Neural crest cell (in vitro differentiated cells): ENCODE measurements at regions not wholly inside any gene's neighbourhood (a gene's known extent, or its start where the extent isn't known, plus 50 kb on each side); places are given as distances from the start of the nearest gene placed in this dataset.

ENCODE experiments used
- DNase-seq: peaks from one replicate; pipeline ENCODE4 v3.0.0; 2021; ENCODE audit warnings: low read depth, mixed read lengths, low spot score
- H3K27ac Mint-ChIP-seq: one replicate; pipeline ENCODE4 v1.8.0; 2021; ENCODE audit warnings: mild to moderate bottlenecking, mixed read lengths; ENCODE audit not compliant: unreplicated experiment
- H3K27me3 Mint-ChIP-seq: 2 replicates; pipeline ENCODE4 v1.8.0; 2021; ENCODE audit warnings: low read depth, mild to moderate bottlenecking, mixed read lengths
- H3K36me3 Mint-ChIP-seq: 2 replicates; pipeline ENCODE4 v1.8.0; 2021; ENCODE audit warnings: low read depth, mild to moderate bottlenecking, mixed read lengths
- H3K4me1 Mint-ChIP-seq: 2 replicates; pipeline ENCODE4 v1.8.0; 2021; ENCODE audit warnings: mixed read lengths
- H3K4me3 Mint-ChIP-seq: one replicate; pipeline ENCODE4 v1.8.0; 2021; ENCODE audit warnings: mild to moderate bottlenecking, mixed read lengths
- H3K9me3 Mint-ChIP-seq: 2 replicates; pipeline ENCODE4 v1.8.0; 2021; ENCODE audit warnings: mixed read lengths
- TF ChIP-seq, protein P1 (sequence below): fragments of 200-600 bp; sonication (generic); conservative IDR thresholded peaks from 2 replicates; pipeline ENCODE4 v1.5.0; 2021; ENCODE audit warnings: antibody characterized with exemption, mild to moderate bottlenecking

DNA sequence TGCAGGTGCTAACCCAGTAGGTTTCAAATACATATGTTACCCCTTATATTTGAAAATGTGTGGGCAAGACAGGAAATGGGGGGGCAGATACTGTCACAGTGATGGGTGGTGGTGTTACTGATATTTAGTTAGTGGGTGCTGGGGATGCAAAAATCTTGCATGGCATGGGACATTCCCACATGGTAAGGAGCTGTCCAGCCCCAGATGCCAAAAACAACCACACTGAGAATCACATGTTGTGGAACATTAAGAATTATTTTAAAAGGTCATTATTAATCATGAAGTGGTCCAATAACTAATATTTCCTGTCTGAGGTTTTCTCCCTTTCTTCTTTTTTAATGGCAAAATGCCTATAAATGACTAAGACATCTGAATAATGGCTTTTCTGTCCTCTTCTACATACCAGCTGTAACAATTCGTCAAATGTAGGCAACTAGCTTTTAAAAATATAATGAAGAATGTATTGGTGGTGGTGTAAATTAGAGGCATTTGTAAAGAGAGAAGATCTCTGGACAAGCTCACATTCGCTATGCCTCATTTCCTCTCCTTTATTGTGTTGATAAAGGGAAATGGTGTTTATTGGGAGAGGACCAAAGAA lies 57.3 kb upstream of the SLC35B3 start:
- H3K36me3 Mint-ChIP-seq = no peaks in the 10 kb centered on the region
- H3K4me1 Mint-ChIP-seq = no peaks in the 10 kb centered on the region
- H3K27me3 Mint-ChIP-seq = no peaks in the 10 kb centered on the region
- no peak overlapping the region for H3K4me3 Mint-ChIP-seq
- TF ChIP-seq, protein P1, sequence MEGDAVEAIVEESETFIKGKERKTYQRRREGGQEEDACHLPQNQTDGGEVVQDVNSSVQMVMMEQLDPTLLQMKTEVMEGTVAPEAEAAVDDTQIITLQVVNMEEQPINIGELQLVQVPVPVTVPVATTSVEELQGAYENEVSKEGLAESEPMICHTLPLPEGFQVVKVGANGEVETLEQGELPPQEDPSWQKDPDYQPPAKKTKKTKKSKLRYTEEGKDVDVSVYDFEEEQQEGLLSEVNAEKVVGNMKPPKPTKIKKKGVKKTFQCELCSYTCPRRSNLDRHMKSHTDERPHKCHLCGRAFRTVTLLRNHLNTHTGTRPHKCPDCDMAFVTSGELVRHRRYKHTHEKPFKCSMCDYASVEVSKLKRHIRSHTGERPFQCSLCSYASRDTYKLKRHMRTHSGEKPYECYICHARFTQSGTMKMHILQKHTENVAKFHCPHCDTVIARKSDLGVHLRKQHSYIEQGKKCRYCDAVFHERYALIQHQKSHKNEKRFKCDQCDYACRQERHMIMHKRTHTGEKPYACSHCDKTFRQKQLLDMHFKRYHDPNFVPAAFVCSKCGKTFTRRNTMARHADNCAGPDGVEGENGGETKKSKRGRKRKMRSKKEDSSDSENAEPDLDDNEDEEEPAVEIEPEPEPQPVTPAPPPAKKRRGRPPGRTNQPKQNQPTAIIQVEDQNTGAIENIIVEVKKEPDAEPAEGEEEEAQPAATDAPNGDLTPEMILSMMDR = no peak
- H3K9me3 Mint-ChIP-seq = no peaks in the 10 kb centered on the region
- H3K27ac Mint-ChIP-seq = no peak overlapping the region
- DNase-seq = no peak
